ENCODE measurements at regions not wholly inside any gene's neighbourhood (a gene's known extent, or its start where the extent isn't known, plus 50 kb on each side); places are given as distances from the start of the nearest gene placed in this dataset.

DNA sequence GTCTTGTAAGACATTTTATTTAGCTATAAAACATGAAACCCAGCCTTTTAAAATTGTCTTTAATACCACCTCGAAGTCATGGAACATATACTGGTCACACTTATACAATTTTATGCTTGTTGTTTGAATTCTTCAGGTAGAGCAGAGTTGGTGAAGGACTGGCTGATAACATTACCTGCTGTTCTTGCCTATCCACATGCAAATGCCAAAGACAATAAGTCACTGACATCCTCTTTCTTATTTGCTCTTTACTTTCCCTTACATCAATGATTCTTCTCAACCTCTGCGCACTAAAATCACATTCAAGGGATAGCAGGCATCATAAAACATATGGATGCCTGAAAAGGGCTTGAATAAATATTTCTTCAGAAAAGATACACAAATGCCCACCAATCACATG lies 392.5 kb upstream of the ATP11B start:
- TF ChIP-seq, protein P1, sequence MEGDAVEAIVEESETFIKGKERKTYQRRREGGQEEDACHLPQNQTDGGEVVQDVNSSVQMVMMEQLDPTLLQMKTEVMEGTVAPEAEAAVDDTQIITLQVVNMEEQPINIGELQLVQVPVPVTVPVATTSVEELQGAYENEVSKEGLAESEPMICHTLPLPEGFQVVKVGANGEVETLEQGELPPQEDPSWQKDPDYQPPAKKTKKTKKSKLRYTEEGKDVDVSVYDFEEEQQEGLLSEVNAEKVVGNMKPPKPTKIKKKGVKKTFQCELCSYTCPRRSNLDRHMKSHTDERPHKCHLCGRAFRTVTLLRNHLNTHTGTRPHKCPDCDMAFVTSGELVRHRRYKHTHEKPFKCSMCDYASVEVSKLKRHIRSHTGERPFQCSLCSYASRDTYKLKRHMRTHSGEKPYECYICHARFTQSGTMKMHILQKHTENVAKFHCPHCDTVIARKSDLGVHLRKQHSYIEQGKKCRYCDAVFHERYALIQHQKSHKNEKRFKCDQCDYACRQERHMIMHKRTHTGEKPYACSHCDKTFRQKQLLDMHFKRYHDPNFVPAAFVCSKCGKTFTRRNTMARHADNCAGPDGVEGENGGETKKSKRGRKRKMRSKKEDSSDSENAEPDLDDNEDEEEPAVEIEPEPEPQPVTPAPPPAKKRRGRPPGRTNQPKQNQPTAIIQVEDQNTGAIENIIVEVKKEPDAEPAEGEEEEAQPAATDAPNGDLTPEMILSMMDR (IDR thresholded peaks at IDR 0.05): no peak
- TF ChIP-seq EZH2 (IDR thresholded peaks at IDR 0.05; ENCODE audit: borderline replicate concordance, insufficient read depth, low read depth, low read length, poor library complexity, severe bottlenecking): no peak
